ENCODE measurements at regions not wholly inside any gene's neighbourhood (a gene's known extent, or its start where the extent isn't known, plus 50 kb on each side); places are given as distances from the start of the nearest gene placed in this dataset.

GRCh38 chr4:31021008-31021407 is 300.8 kb downstream of the PCDH7 start:
- TF ChIP-seq EZH2 (IDR thresholded peaks at IDR 0.05; ENCODE audit: low read length, unreplicated experiment) = no peak
- TF ChIP-seq CTCF (conservative IDR thresholded peaks at IDR 0.05; ENCODE audit: low read depth, low read length) = no peak
- no peak for TF ChIP-seq EZH2phosphoT487 (IDR thresholded peaks at IDR 0.05; ENCODE audit: borderline replicate concordance, low read length)
